OCI-LY3 (cell line): ENCODE measurements at regions not wholly inside any gene's neighbourhood (a gene's known extent, or its start where the extent isn't known, plus 50 kb on each side); places are given as distances from the start of the nearest gene placed in this dataset.

Experiments used
- CTCF ChIP-seq: fragments of 200-600, 300-600 bp; sonication (generic); IDR thresholded peaks from 2 replicates; pipeline ENCODE4 v1.5.1; 2014; ENCODE audit warnings: antibody characterized with exemption, low read length, low read depth
- EZH2phosphoT487 ChIP-seq: fragments of 200-600 bp; shearing (Covaris generic); IDR thresholded peaks from 2 replicates; pipeline ENCODE4 v1.6.1; 2018; ENCODE audit warnings: antibody characterized with exemption, mixed run types, low read depth

- TF ChIP-seq CTCF (no peak), EZH2phosphoT487 (no peak)
Measured at GRCh38 chr6:27178407-27178730, 69.1 kb upstream of the PRSS16 start.
